K562 (cell line): ENCODE measurements at regions not wholly inside any gene's neighbourhood (a gene's known extent, or its start where the extent isn't known, plus 50 kb on each side); places are given as distances from the start of the nearest gene placed in this dataset.
A peak's percentile ranks its signal among the peaks of the same experiment; 100 is the strongest.

ENCODE experiments used
- CBFA2T2 ChIP-seq: fragments of 450-650 bp; conservative IDR thresholded peaks from 2 replicates; pipeline ENCODE4 v1.6.1; 2017; ENCODE audit warnings: mild to moderate bottlenecking
- CC2D1A ChIP-seq: fragments of 450-650 bp; IDR thresholded peaks from 2 replicates; pipeline ENCODE4 v1.6.1; 2017; ENCODE audit warnings: mild to moderate bottlenecking
- CXXC5 ChIP-seq: fragments of 250-450 bp; sonication (Bioruptor Pico); IDR thresholded peaks from 2 replicates; pipeline ENCODE4 v1.8.0; 2022; ENCODE audit warnings: inconsistent platforms, mild to moderate bottlenecking, moderate library complexity
- DDX20 ChIP-seq: fragments of 450-650 bp; IDR thresholded peaks from 2 replicates; pipeline ENCODE4 v1.6.1; 2016; ENCODE audit warnings: missing genetic modification characterization, low read depth, mild to moderate bottlenecking, missing compliant biosample characterization, moderate library complexity
- EGR1 ChIP-seq: fragments of 450-650 bp; conservative IDR thresholded peaks from 2 replicates; pipeline ENCODE4 v1.6.1; 2017; ENCODE audit warnings: mild to moderate bottlenecking
- ELK1 ChIP-seq: sonication (generic); formaldehyde crosslinking; IDR thresholded peaks from 2 replicates; pipeline ENCODE4 v1.8.1; 2022; ENCODE audit warnings: missing genetic modification reagents
- JUND ChIP-seq, 2 experiments: IDR thresholded peaks; 2 replicates in 1 of 2; 3 replicates in 1 of 2; pipeline ENCODE4 v1.6.1; 2011; ENCODE audit warnings: borderline replicate concordance in 2 of 2, low read depth in 2 of 2, low read length in 2 of 2, improper control_type of control experiment in 1 of 2, missing biosample characterization in 1 of 2, missing genetic modification characterization in 1 of 2, missing genetic modification reagents in 1 of 2
- KDM1A ChIP-seq, 2 experiments: fragments of 450-650 bp; IDR thresholded peaks; 2 replicates each; pipeline ENCODE4 v1.6.1; 2016; ENCODE audit warnings: mild to moderate bottlenecking in 2 of 2
- L3MBTL2 ChIP-seq: fragments of 450-650 bp; IDR thresholded peaks from 2 replicates; pipeline ENCODE4 v1.6.1; 2016; ENCODE audit warnings: mild to moderate bottlenecking, moderate library complexity
- MAFF ChIP-seq: IDR thresholded peaks from 2 replicates; pipeline ENCODE4 v1.6.1; 2012; ENCODE audit warnings: low read length, improper control_type of control experiment
- MIER1 ChIP-seq: fragments of 450-650 bp; IDR thresholded peaks from 2 replicates; pipeline ENCODE4 v1.6.1; 2016; ENCODE audit warnings: antibody characterized with exemption, mild to moderate bottlenecking, low read depth
- NCOR1 ChIP-seq: fragments of 450-650 bp; IDR thresholded peaks from 2 replicates; pipeline ENCODE4 v1.6.1; 2016; ENCODE audit warnings: mild to moderate bottlenecking, moderate library complexity
- POLR2G ChIP-seq: fragments of 200-400 bp; formaldehyde crosslinking; IDR thresholded peaks from 2 replicates; pipeline ENCODE4 v1.6.1; 2017; ENCODE audit warnings: low read depth, mild to moderate bottlenecking, antibody characterized with exemption, low read length, moderate library complexity
- RAD51 ChIP-seq: fragments of 450-650 bp; IDR thresholded peaks from 2 replicates; pipeline ENCODE4 v1.7.1; 2016; ENCODE audit warnings: low read depth, mild to moderate bottlenecking, borderline replicate concordance
- RBM22 ChIP-seq: fragments of 200-400 bp; formaldehyde crosslinking; IDR thresholded peaks from 2 replicates; pipeline ENCODE4 v1.6.1; 2018; ENCODE audit warnings: low read length, low read depth; ENCODE audit not compliant: poor library complexity, severe bottlenecking
- RFX7 ChIP-seq: fragments of 250-450 bp; sonication (Bioruptor Pico); IDR thresholded peaks from 2 replicates; pipeline ENCODE4 v1.5.1; 2021; ENCODE audit warnings: mild to moderate bottlenecking
- SLC30A9 ChIP-seq: fragments of 250-450 bp; sonication (Bioruptor Pico); IDR thresholded peaks from 2 replicates; pipeline ENCODE4 v1.8.0; 2022; ENCODE audit warnings: mild to moderate bottlenecking, moderate library complexity
- SUPT5H ChIP-seq: fragments of 450-650 bp; IDR thresholded peaks from 2 replicates; pipeline ENCODE4 v1.6.1; 2016
- TAL1 ChIP-seq: fragments of 450-650 bp; IDR thresholded peaks from 2 replicates; pipeline ENCODE4 v1.6.1; 2016; ENCODE audit warnings: mild to moderate bottlenecking
- TGIF2 ChIP-seq: sonication (generic); formaldehyde crosslinking; IDR thresholded peaks from 2 replicates; pipeline ENCODE4 v1.8.1; 2022; ENCODE audit warnings: mild to moderate bottlenecking, missing genetic modification reagents, moderate library complexity
- VEZF1 ChIP-seq: fragments of 200-800 bp; sonication (Bioruptor generic); IDR thresholded peaks from 2 replicates; pipeline ENCODE4 v1.6.1; 2017; ENCODE audit warnings: missing genetic modification characterization, missing compliant biosample characterization
- ZNF282 ChIP-seq: sonication (generic); formaldehyde crosslinking; IDR thresholded peaks from 2 replicates; pipeline ENCODE4 v1.8.1; 2023; ENCODE audit warnings: missing genetic modification reagents
- ZNF324 ChIP-seq: fragments of 250-450 bp; sonication (Bioruptor Pico); IDR thresholded peaks from 2 replicates; pipeline ENCODE4 v1.4.0; 2020; ENCODE audit warnings: mild to moderate bottlenecking
- ZNF583 ChIP-seq: fragments of 250-450 bp; sonication (Bioruptor Pico); IDR thresholded peaks from 2 replicates; pipeline ENCODE4 v1.4.0; 2020
- TF ChIP-seq, protein P1 (sequence below), 2 experiments: fragments of 450-650 bp; conservative IDR thresholded peaks; 2 replicates each; pipeline ENCODE4 v1.6.1; 2017; ENCODE audit warnings: mild to moderate bottlenecking in 2 of 2, moderate library complexity in 2 of 2
- TF ChIP-seq, protein P2 (sequence below), 3 experiments: IDR thresholded peaks in 2 of 3; conservative IDR thresholded peaks in 1 of 3; 2 replicates each; pipeline ENCODE4 v1.5.1; 2011 to 2012; ENCODE audit warnings: low read length in 3 of 3, mild to moderate bottlenecking in 3 of 3, control low read depth in 2 of 3, improper control_type of control experiment in 1 of 3, inconsistent platforms in 1 of 3, low read depth in 1 of 3, mixed read lengths in 1 of 3, moderate library complexity in 1 of 3; ENCODE audit not compliant: insufficient read depth in 2 of 3

- TF ChIP-seq JUND (IDR thresholded peaks at IDR 0.05; ENCODE audit: borderline replicate concordance, low read depth, low read length) (peak; percentile 30; the same call in 1 of the 2 replicates), JUND (tag; IDR thresholded peaks at IDR 0.05; ENCODE audit: borderline replicate concordance, low read depth, low read length) (no peak; the same call in 2 of the 3 replicates), RBM22 (no peak), RFX7 (no peak), TAL1 (peak; percentile 6; the same call in 1 of the 2 replicates), MAFF (no peak), L3MBTL2 (no peak), SUPT5H (no peak), CC2D1A (peak; percentile 54; the same call in 1 of the 2 replicates), ELK1 (CRISPR knock-in tag) (no peak), POLR2G (no peak), TGIF2 (CRISPR knock-in tag) (no peak), ZNF324 (no peak), EGR1 (peak; percentile 41), ZNF583 (no peak), SLC30A9 (CRISPR knock-in tag) (no peak), MIER1 (no peak), NCOR1 (peak; percentile 52), RAD51 (no peak), CXXC5 (CRISPR knock-in tag) (0 out of 2 replicates have a peak, but pooled peaks have one; percentile 24), DDX20 (tag) (no peak), VEZF1 (peak; percentile 22; the same call in 1 of the 2 replicates), ZNF282 (CRISPR knock-in tag) (no peak), KDM1A (IDR thresholded peaks at IDR 0.05) (peak; percentile 40 to 60; a peak in 2 of 4 replicates), CBFA2T2 (peak; percentile 46; the same call in 1 of the 2 replicates)
- TF ChIP-seq, protein P1, sequence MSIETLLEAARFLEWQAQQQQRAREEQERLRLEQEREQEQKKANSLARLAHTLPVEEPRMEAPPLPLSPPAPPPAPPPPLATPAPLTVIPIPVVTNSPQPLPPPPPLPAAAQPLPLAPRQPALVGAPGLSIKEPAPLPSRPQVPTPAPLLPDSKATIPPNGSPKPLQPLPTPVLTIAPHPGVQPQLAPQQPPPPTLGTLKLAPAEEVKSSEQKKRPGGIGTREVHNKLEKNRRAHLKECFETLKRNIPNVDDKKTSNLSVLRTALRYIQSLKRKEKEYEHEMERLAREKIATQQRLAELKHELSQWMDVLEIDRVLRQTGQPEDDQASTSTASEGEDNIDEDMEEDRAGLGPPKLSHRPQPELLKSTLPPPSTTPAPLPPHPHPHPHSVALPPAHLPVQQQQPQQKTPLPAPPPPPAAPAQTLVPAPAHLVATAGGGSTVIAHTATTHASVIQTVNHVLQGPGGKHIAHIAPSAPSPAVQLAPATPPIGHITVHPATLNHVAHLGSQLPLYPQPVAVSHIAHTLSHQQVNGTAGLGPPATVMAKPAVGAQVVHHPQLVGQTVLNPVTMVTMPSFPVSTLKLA (conservative IDR thresholded peaks at IDR 0.05), result no peak
- TF ChIP-seq, protein P2, sequence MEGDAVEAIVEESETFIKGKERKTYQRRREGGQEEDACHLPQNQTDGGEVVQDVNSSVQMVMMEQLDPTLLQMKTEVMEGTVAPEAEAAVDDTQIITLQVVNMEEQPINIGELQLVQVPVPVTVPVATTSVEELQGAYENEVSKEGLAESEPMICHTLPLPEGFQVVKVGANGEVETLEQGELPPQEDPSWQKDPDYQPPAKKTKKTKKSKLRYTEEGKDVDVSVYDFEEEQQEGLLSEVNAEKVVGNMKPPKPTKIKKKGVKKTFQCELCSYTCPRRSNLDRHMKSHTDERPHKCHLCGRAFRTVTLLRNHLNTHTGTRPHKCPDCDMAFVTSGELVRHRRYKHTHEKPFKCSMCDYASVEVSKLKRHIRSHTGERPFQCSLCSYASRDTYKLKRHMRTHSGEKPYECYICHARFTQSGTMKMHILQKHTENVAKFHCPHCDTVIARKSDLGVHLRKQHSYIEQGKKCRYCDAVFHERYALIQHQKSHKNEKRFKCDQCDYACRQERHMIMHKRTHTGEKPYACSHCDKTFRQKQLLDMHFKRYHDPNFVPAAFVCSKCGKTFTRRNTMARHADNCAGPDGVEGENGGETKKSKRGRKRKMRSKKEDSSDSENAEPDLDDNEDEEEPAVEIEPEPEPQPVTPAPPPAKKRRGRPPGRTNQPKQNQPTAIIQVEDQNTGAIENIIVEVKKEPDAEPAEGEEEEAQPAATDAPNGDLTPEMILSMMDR (IDR thresholded peaks at IDR 0.05 in 2 of 3, conservative IDR thresholded peaks at IDR 0.05 in 1 of 3; ENCODE audit: insufficient read depth in 2 of 3, low read depth in 1 of 3, low read length in 3 of 3), result no peak
Observed at GRCh38 chr1:113276507-113276906, 113.8 kb upstream of the MAGI3 start (continued).
